NB4 (cell line): ENCODE measurements at regions not wholly inside any gene's neighbourhood (a gene's known extent, or its start where the extent isn't known, plus 50 kb on each side); places are given as distances from the start of the nearest gene placed in this dataset.

Experiments used
- DNase-seq: peaks from one replicate; pipeline ENCODE4 v3.0.0; 2010; ENCODE audit warnings: low read depth
- H3K4me3 ChIP-seq: one replicate; pipeline ENCODE4 v1.5.1; 2011; ENCODE audit warnings: mild to moderate bottlenecking, low read depth, low read length, moderate library complexity
- CTCF ChIP-seq: IDR thresholded peaks from one replicate; pipeline ENCODE4 v1.5.1; 2012; ENCODE audit warnings: low read depth, low read length
- MAX ChIP-seq: IDR thresholded peaks from 2 replicates; pipeline ENCODE4 v1.6.1; 2011; ENCODE audit warnings: low read depth, low read length
- MYC ChIP-seq: IDR thresholded peaks from 2 replicates; pipeline ENCODE4 v1.6.1; 2011; ENCODE audit warnings: low read depth, low read length
- POLR2A ChIP-seq: IDR thresholded peaks from 2 replicates; pipeline ENCODE4 v1.6.1; 2011; ENCODE audit warnings: mild to moderate bottlenecking; ENCODE audit not compliant: insufficient read length; ENCODE audit errors: extremely low read depth

DNA sequence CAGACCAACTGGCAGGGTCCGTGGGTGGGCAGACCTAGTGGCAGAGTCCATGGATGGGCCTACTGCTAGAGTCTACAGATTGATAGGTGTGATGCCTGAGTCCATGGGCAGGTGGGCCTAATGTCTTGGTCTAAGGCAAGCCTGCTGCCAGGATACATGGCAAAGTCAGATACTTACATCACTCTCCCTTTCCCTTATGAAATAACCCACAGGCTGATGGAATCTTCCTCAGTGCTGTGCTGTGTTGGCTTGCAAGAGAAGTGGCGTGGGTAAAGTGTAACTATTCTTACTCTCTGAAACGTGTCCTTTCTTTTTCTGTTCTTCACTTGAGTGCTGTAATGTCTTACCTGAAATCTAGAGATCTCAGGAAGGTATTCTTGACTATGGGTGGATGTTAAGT lies 67.3 kb upstream of the ADRB2 start:
- no peak for DNase-seq
- TF ChIP-seq CTCF (no peak), MYC (no peak)
- no peak overlapping the region for H3K4me3 ChIP-seq

DNA sequence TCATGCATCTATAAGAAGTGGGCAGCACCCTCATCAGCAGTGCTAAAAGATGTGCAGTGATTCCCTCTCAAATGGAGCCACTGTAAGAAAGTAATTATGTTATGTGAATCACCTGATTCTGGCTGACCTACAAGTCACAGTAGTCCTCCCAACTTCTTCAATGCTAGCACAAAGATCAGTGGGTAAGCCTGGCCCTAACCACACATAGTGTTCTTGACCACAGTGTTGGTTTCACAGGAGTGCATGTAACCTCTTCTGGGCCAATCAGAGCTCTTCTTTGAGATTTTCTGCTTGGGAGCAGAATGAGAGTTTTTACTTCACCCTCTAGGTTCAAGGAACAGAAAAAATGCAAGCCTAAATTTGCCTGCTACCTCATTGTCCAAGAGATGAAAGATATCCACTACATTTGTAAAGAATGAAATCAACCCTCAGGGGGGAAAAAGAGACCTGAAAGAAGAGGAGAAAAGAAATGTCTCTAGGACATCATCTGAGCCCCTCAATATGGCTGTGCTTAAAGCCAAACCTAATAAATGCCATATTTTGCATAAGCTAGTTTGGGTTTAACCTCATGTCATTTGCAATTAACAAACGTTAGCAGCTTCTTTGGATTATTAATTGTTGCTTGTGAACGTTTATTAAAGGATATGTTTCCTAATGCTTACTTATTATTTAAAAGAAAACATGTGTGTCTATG lies 65.3 kb upstream of the ADRB2 start:
- peak; percentile 69 for DNase-seq
- TF ChIP-seq MYC (no peak), POLR2A (no peak), MAX (no peak), CTCF (no peak)
- H3K4me3 ChIP-seq = no peak overlapping the region

DNA sequence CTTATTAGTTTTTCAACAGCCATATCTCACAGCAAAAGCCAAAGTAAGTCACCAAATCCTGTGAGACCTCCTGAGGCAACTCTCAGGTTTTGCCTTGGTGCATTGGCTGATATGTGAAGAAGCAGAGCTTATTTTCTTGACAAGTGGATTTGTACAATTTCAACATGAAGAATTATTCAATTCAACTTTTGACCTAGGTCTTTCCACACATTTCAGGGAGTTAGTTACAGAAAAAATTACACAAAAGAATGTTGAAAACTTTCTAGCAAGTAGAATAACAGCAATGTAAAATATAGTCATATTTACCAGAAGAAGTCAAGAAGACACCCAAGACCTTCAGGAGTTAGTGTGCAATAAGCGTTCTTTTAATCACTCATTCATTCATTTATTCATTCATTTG lies 62.4 kb upstream of the ADRB2 start:
- DNase-seq = no peak
- H3K4me3 ChIP-seq = no peak overlapping the region
- TF ChIP-seq MYC (no peak), MAX (no peak), POLR2A (no peak), CTCF (no peak)

DNA sequence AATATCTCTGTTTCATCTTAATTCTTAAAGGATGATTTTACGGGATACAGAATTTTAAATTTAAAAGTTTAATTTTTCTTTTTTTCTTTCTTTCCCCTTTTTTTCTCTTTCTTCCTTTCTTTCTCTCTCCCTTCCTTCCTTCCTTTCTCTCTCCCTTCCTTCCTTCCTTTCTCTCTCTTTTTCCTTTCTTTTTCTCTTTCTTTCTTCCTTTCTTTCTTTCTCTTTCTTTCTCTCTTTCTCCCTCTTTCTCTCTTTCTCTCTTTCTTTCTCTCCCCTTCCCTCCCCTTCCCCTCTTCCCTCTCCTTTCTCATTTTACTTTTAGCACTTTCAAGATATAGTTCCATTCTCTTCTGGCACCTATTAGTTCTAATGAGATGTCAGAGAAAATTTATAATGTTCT lies 61.4 kb upstream of the ADRB2 start:
- TF ChIP-seq CTCF (no peak), MYC (no peak), POLR2A (no peak), MAX (no peak)
- DNase-seq = no peak
- H3K4me3 ChIP-seq = no peak overlapping the region

DNA sequence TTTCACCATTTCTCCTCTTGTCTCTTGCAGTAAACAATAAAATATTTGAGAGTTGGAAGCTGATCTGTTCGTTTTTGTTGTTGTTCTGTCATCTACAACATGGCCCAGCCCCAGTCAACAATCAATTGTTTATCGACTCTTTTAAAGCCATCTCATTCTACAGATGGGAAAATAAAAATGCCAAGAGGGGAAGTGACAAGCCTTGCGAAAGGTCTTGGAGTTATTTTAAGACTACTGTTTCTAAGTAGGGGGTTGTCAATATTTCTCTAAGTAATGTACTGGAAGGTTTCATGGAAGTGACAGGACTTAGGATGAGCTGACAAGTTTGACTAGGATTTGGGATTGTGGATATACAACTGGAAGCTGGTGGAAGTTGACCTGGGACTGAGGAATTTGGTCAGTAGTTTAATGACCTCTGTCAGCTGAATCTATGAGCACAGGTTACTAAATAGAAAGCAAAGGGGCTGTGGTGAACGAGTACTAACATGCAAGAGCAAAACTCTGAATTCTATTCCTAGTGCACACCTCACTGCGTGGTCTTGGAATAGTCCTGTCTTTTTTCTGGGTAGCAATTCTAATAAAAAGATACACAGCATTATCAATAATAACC lies 57.5 kb upstream of the ADRB2 start:
- DNase-seq = peak; percentile 68
- TF ChIP-seq MYC (no peak), CTCF (no peak), POLR2A (no peak), MAX (no peak)
- H3K4me3 ChIP-seq = peak overlapping the region; percentile 19
